ENCODE measurements at regions not wholly inside any gene's neighbourhood (a gene's known extent, or its start where the extent isn't known, plus 50 kb on each side); places are given as distances from the start of the nearest gene placed in this dataset.

DNA sequence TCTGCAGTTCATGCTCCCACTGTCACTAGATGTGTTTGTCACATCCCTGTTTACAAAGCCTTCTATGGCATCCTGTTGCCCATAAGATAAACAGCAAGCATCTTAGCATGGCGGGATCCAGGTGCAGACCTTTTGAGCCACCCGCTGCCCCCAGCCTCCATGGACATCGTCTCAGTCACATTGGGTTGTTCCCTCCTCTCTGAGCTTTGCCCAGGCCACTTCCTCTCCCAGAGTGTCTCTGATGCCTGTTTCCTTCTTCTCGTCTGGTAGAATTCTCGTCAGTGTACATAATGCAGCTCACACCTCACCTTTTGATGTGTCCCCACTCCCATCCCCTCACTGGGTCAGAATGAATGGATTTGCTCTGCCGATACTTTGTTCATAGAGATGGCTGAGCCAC lies 239.0 kb upstream of the APCDD1 start:
- no peak for TF ChIP-seq ZNF558 (tag by site-specific recombination; IDR thresholded peaks at IDR 0.05)
- TF ChIP-seq, protein P1, sequence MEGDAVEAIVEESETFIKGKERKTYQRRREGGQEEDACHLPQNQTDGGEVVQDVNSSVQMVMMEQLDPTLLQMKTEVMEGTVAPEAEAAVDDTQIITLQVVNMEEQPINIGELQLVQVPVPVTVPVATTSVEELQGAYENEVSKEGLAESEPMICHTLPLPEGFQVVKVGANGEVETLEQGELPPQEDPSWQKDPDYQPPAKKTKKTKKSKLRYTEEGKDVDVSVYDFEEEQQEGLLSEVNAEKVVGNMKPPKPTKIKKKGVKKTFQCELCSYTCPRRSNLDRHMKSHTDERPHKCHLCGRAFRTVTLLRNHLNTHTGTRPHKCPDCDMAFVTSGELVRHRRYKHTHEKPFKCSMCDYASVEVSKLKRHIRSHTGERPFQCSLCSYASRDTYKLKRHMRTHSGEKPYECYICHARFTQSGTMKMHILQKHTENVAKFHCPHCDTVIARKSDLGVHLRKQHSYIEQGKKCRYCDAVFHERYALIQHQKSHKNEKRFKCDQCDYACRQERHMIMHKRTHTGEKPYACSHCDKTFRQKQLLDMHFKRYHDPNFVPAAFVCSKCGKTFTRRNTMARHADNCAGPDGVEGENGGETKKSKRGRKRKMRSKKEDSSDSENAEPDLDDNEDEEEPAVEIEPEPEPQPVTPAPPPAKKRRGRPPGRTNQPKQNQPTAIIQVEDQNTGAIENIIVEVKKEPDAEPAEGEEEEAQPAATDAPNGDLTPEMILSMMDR (tag by site-specific recombination; IDR thresholded peaks at IDR 0.05), result no peak
- no peak for TF ChIP-seq ZNF521 (tag by site-specific recombination; IDR thresholded peaks at IDR 0.05)
- TF ChIP-seq YY1 (tag by site-specific recombination; IDR thresholded peaks at IDR 0.05), result no peak
- TF ChIP-seq ZNF791 (tag by site-specific recombination; IDR thresholded peaks at IDR 0.05), result no peak
- TF ChIP-seq, protein P2, sequence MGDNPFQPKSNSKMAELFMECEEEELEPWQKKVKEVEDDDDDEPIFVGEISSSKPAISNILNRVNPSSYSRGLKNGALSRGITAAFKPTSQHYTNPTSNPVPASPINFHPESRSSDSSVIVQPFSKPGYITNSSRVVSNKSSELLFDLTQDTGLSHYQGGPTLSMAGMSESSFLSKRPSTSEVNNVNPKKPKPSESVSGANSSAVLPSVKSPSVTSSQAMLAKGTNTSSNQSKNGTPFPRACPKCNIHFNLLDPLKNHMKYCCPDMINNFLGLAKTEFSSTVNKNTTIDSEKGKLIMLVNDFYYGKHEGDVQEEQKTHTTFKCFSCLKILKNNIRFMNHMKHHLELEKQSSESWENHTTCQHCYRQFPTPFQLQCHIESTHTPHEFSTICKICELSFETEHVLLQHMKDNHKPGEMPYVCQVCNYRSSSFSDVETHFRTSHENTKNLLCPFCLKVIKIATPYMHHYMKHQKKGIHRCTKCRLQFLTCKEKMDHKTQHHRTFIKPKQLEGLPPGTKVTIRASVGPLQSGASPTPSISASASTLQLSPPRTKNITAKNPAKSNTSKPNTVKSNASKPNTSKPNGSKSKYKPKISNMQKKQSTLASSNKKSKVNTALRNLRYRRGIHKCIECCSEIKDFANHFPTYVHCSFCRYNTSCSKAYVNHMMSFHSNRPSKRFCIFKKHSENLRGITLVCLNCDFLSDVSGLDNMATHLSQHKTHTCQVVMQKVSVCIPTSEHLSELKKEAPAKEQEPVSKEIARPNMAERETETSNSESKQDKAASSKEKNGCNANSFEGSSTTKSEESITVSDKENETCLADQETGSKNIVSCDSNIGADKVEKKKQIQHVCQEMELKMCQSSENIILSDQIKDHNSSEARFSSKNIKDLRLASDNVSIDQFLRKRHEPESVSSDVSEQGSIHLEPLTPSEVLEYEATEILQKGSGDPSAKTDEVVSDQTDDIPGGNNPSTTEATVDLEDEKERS (tag by site-specific recombination; IDR thresholded peaks at IDR 0.05), result no peak
- TF ChIP-seq MYNN (tag by site-specific recombination; IDR thresholded peaks at IDR 0.05; ENCODE audit: borderline replicate concordance), result no peak
- TF ChIP-seq ZNF121 (tag by site-specific recombination; IDR thresholded peaks at IDR 0.05), result no peak
- no peak for TF ChIP-seq ZNF133 (tag by site-specific recombination; IDR thresholded peaks at IDR 0.05)
- TF ChIP-seq ZNF707 (tag by site-specific recombination; IDR thresholded peaks at IDR 0.05), result no peak
- TF ChIP-seq, protein P3, sequence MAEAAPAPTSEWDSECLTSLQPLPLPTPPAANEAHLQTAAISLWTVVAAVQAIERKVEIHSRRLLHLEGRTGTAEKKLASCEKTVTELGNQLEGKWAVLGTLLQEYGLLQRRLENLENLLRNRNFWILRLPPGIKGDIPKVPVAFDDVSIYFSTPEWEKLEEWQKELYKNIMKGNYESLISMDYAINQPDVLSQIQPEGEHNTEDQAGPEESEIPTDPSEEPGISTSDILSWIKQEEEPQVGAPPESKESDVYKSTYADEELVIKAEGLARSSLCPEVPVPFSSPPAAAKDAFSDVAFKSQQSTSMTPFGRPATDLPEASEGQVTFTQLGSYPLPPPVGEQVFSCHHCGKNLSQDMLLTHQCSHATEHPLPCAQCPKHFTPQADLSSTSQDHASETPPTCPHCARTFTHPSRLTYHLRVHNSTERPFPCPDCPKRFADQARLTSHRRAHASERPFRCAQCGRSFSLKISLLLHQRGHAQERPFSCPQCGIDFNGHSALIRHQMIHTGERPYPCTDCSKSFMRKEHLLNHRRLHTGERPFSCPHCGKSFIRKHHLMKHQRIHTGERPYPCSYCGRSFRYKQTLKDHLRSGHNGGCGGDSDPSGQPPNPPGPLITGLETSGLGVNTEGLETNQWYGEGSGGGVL (tag by site-specific recombination; IDR thresholded peaks at IDR 0.05), result no peak
